RWPE2 (cell line): ENCODE measurements at regions not wholly inside any gene's neighbourhood (a gene's known extent, or its start where the extent isn't known, plus 50 kb on each side); places are given as distances from the start of the nearest gene placed in this dataset.

Experiments
- ATAC-seq: fragments of 200-7000 bp; cut with Tn5 transposase; 3 replicates; pipeline ENCODE4 v1.9.1; 2021; ENCODE audit warnings: low read depth
- DNase-seq: peaks from one replicate; pipeline ENCODE4 v3.0.0-alpha.2; 2020; ENCODE audit warnings: low spot score
- H3K27ac ChIP-seq: fragments of 450-650 bp; 2 replicates; pipeline ENCODE4 v1.5.1; 2017; ENCODE audit warnings: mild to moderate bottlenecking; ENCODE audit not compliant: poor library complexity, severe bottlenecking
- H3K27me3 ChIP-seq: fragments of 250-450 bp; sonication (Bioruptor Pico); 2 replicates; pipeline ENCODE4 v1.5.1; 2021; ENCODE audit warnings: mild to moderate bottlenecking, moderate library complexity; ENCODE audit not compliant: insufficient read depth, poor library complexity, severe bottlenecking
- H3K36me3 ChIP-seq: fragments of 250-450 bp; sonication (Bioruptor Pico); 2 replicates; pipeline ENCODE4 v1.5.1; 2020; ENCODE audit warnings: low read depth, mild to moderate bottlenecking, moderate library complexity
- H3K4me1 ChIP-seq: fragments of 250-450 bp; sonication (Bioruptor Pico); 2 replicates; pipeline ENCODE4 v1.5.1; 2021; ENCODE audit warnings: mild to moderate bottlenecking, moderate library complexity; ENCODE audit not compliant: insufficient read depth, poor library complexity, severe bottlenecking
- H3K4me3 ChIP-seq: fragments of 250-450 bp; sonication (Bioruptor Pico); 2 replicates; pipeline ENCODE4 v1.5.1; 2021; ENCODE audit warnings: mild to moderate bottlenecking, moderate library complexity; ENCODE audit not compliant: severe bottlenecking
- H3K9me3 ChIP-seq: fragments of 250-450 bp; sonication (Bioruptor Pico); 2 replicates; pipeline ENCODE4 v1.5.1; 2021; ENCODE audit warnings: mild to moderate bottlenecking, moderate library complexity; ENCODE audit not compliant: severe bottlenecking
- CTCF ChIP-seq: fragments of 450-650 bp; IDR thresholded peaks from one replicate; pipeline ENCODE4 v1.5.1; 2017; ENCODE audit warnings: mild to moderate bottlenecking, moderate library complexity; ENCODE audit not compliant: poor library complexity, severe bottlenecking

- Histone ChIP-seq H3K27me3 (no peaks in the 10 kb centered on the region), H3K9me3 (no peaks in the 10 kb centered on the region), H3K4me3 (no peak overlapping the region), H3K36me3 (no peaks in the 10 kb centered on the region), H3K27ac (no peak overlapping the region), H3K4me1 (no peaks in the 10 kb centered on the region)
- DNase-seq, result no peak
- TF ChIP-seq CTCF, result no peak
- no peak for ATAC-seq
Observed at GRCh38 chr11:16685914-16686313, 52.5 kb upstream of the C11orf58 start.

DNA sequence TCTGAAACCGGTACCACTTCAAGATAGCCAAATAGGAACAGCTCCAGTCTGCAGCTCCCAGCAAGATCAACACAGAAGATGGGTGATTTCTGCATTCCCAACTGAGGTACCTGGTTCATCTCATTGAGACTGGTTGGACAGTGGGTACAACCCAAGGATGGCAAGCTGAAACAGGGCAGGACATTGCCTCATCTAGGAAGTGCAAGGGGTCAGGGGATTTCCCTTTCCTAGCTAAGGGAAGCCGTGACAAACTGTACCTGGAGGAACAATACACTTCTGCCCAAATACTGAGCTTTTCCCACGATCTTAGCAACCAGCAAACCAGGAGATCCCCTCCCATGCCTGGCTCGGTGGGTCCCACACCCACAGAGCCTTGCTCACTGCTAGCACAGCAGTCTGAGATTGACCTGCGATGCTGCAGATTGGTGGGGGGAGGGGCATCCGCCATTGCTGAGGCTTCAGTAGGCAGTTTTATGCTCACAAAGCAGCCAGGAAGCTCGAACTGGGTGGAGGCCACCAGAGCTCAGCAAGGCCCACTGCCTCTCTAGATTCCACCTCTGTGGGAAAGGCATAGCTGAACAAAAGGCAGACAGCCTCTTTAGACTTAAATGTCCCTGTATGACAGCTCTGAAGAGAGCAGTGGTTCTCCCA lies 59.9 kb upstream of the C11orf58 start:
- Histone ChIP-seq H3K9me3 (no peaks in the 10 kb centered on the region), H3K4me1 (no peaks in the 10 kb centered on the region), H3K27ac (no peak overlapping the region), H3K36me3 (no peaks in the 10 kb centered on the region), H3K27me3 (no peaks in the 10 kb centered on the region), H3K4me3 (no peak overlapping the region)
- DNase-seq, result no peak
- no peak for TF ChIP-seq CTCF
- no peak for ATAC-seq

DNA sequence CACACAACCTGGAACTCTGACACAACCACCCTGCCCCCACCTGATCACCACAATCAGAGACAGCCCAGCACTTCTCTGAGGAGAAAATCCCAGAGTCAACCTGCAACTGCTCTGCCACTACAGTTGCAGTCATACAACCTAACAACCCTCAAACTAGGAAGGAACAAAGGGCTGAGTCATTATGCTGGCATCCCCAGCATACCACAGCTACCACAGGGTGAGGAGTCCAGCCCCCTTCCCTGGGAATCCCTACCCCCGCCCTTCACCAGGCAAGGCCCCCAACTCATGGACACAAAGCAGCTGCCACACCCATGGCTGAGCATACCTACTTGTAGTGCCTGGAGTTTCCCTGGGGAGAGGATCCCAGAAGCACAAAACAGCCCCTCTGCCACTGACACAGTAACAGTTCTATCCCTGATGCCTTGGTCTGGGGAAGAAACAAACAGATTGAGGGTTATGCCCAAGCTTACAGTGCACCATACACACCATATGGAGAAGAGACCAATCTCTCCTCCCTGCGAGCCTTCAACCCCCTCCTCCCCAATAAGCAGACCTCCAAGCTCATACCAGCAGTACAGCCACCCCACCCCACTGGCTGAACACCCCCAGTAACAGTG lies 68.5 kb upstream of the C11orf58 start:
- ATAC-seq (peak; percentile 98), DNase-seq (peak; percentile 70)
- no peaks in the 10 kb centered on the region for H3K36me3 ChIP-seq
- H3K4me3 ChIP-seq, result no peak overlapping the region
- H3K9me3 ChIP-seq, result no peaks in the 10 kb centered on the region
- H3K27ac ChIP-seq, result no peak overlapping the region
- H3K4me1 ChIP-seq, result peaks cover 7% of the 10 kb centered on the region
- no peak for TF ChIP-seq CTCF
- no peaks in the 10 kb centered on the region for H3K27me3 ChIP-seq

- no peak overlapping the region for H3K4me3 ChIP-seq
- no peaks in the 10 kb centered on the region for H3K36me3 ChIP-seq
- H3K9me3 ChIP-seq, result no peaks in the 10 kb centered on the region
- ATAC-seq (peak; percentile 53; the same call in 2 of the 3 replicates), DNase-seq (no peak)
- peak; percentile 59 for TF ChIP-seq CTCF
- no peaks in the 10 kb centered on the region for H3K4me1 ChIP-seq
- H3K27me3 ChIP-seq, result no peaks in the 10 kb centered on the region
- H3K27ac ChIP-seq, result no peak overlapping the region
Observed at GRCh38 chr11:16632295-16633200, 105.9 kb upstream of the C11orf58 start.
